Stimulated activated CD4-positive, alpha-beta T cell treated with anti-CD3 and anti-CD28 coated beads, Interleukin-12 subunit alpha, Interleukin-12 subunit beta, amount 100 ng/mL, for 48 hours (primary cell): ENCODE measurements at regions not wholly inside any gene's neighbourhood (a gene's known extent, or its start where the extent isn't known, plus 50 kb on each side); places are given as distances from the start of the nearest gene placed in this dataset.

Experiments used
- DNase-seq, 3 donors: peaks; one replicate each; pipeline ENCODE4 v3.0.0-alpha.2; 2020; ENCODE audit warnings: low read depth in 2 of 3, low spot score in 1 of 3

- no peak for DNase-seq
Measured at GRCh38 chr5:120219988-120220387, 244.1 kb upstream of the PRR16 start.

- no peak for DNase-seq
Measured at GRCh38 chr5:120225524-120225923, 238.6 kb upstream of the PRR16 start.

- DNase-seq, result no peak
Measured at GRCh38 chr5:120228262-120229031, 235.7 kb upstream of the PRR16 start.

- no peak for DNase-seq
Measured at GRCh38 chr5:120229036-120229435, 235.1 kb upstream of the PRR16 start.

- no peak for DNase-seq
Measured at GRCh38 chr5:120231563-120231962, 232.5 kb upstream of the PRR16 start.

- no peak for DNase-seq
Measured at GRCh38 chr5:120236360-120236759, 227.7 kb upstream of the PRR16 start.

- DNase-seq, result no peak
Measured at GRCh38 chr5:120239086-120239485, 225.0 kb upstream of the PRR16 start.

- no peak for DNase-seq
Measured at GRCh38 chr5:120240706-120241105, 223.4 kb upstream of the PRR16 start.

- no peak for DNase-seq
Measured at GRCh38 chr5:120241400-120241799, 222.7 kb upstream of the PRR16 start.

- DNase-seq, result no peak
Measured at GRCh38 chr5:120251898-120252297, 212.2 kb upstream of the PRR16 start.

GRCh38 chr5:120252839-120253238 is 211.3 kb upstream of the PRR16 start:
- no peak for DNase-seq

- DNase-seq, result no peak
Measured at GRCh38 chr5:120254385-120254784, 209.7 kb upstream of the PRR16 start.

- DNase-seq, result no peak
Measured at GRCh38 chr5:120255214-120255613, 208.9 kb upstream of the PRR16 start.

- no peak for DNase-seq
Measured at GRCh38 chr5:120256376-120256775, 207.7 kb upstream of the PRR16 start.

GRCh38 chr5:120257358-120257971 is 206.6 kb upstream of the PRR16 start:
- DNase-seq, result no peak

GRCh38 chr5:120258123-120258522 is 206.0 kb upstream of the PRR16 start:
- DNase-seq, result no peak

GRCh38 chr5:120260651-120261050 is 203.4 kb upstream of the PRR16 start:
- DNase-seq, result no peak

- DNase-seq, result no peak
Measured at GRCh38 chr5:120270498-120270897, 193.6 kb upstream of the PRR16 start.

- no peak for DNase-seq
Measured at GRCh38 chr5:120293796-120294195, 170.3 kb upstream of the PRR16 start.

GRCh38 chr5:120297616-120298015 is 166.5 kb upstream of the PRR16 start:
- DNase-seq, result no peak

- DNase-seq, result no peak
Measured at GRCh38 chr5:120298981-120299380, 165.1 kb upstream of the PRR16 start.

- DNase-seq, result no peak
Measured at GRCh38 chr5:120304663-120305062, 159.4 kb upstream of the PRR16 start.

- DNase-seq, result no peak
Measured at GRCh38 chr5:120306303-120306702, 157.8 kb upstream of the PRR16 start.
